DND-41 (cell line): ENCODE measurements at regions not wholly inside any gene's neighbourhood (a gene's known extent, or its start where the extent isn't known, plus 50 kb on each side); places are given as distances from the start of the nearest gene placed in this dataset.
"Not testable (repeated sequence)": the region's sequence is repeated elsewhere in the genome, so short reads cannot be mapped to it uniquely, and the experiment has no call there.

ENCODE experiments used
- ATAC-seq: fragments of 200-7000 bp; cut with Tn5 transposase; 3 replicates; pipeline ENCODE4 v1.9.1; 2021; ENCODE audit warnings: low read depth; ENCODE audit not compliant: insufficient read depth
- DNase-seq: peaks from one replicate; pipeline ENCODE4 v3.0.0-alpha.2; 2020
- H2AFZ ChIP-seq: 2 replicates; pipeline ENCODE4 v1.6.0; 2012; ENCODE audit warnings: low read depth, low read length
- H3K27ac ChIP-seq: 2 replicates; pipeline ENCODE4 v1.5.1; 2012; ENCODE audit warnings: low read length, inconsistent platforms
- H3K27me3 ChIP-seq: fragments of 200-600 bp; sonication (generic); 2 replicates; pipeline ENCODE4 v1.6.0; 2012; ENCODE audit warnings: low read length, mild to moderate bottlenecking, inconsistent platforms; ENCODE audit not compliant: insufficient read depth, poor library complexity
- H3K36me3 ChIP-seq: 2 replicates; pipeline ENCODE4 v1.5.1; 2012; ENCODE audit warnings: low read length, inconsistent platforms; ENCODE audit not compliant: insufficient read depth
- H3K4me1 ChIP-seq: 2 replicates; pipeline ENCODE4 v1.5.1; 2012; ENCODE audit warnings: mild to moderate bottlenecking, low read length; ENCODE audit not compliant: insufficient read depth
- H3K4me2 ChIP-seq: 2 replicates; pipeline ENCODE4 v1.6.0; 2012; ENCODE audit warnings: mild to moderate bottlenecking, moderate library complexity, low read length, inconsistent platforms; ENCODE audit not compliant: insufficient read depth
- H3K4me3 ChIP-seq, 2 experiments: fragments of 200-600 bp in 1 of 2; shearing (Covaris generic) in 1 of 2; 2 replicates each; pipeline ENCODE4 v1.5.1; 2012 to 2016; ENCODE audit warnings: inconsistent platforms in 2 of 2, low read length in 2 of 2, mild to moderate bottlenecking in 2 of 2, low read depth in 1 of 2, moderate library complexity in 1 of 2
- H3K79me2 ChIP-seq: 2 replicates; pipeline ENCODE4 v1.6.0; 2012; ENCODE audit warnings: low read length, inconsistent platforms; ENCODE audit not compliant: insufficient read depth
- H3K9ac ChIP-seq: 2 replicates; pipeline ENCODE4 v1.6.0; 2012; ENCODE audit warnings: low read depth, mild to moderate bottlenecking, inconsistent platforms, low read length, moderate library complexity
- H3K9me3 ChIP-seq: 2 replicates; pipeline ENCODE4 v1.5.1; 2012; ENCODE audit warnings: low read length, moderate library complexity, mild to moderate bottlenecking, inconsistent platforms; ENCODE audit not compliant: insufficient read depth, severe bottlenecking
- H4K20me1 ChIP-seq: 2 replicates; pipeline ENCODE4 v1.6.0; 2012; ENCODE audit warnings: low read length; ENCODE audit not compliant: insufficient read depth
- EZH2 ChIP-seq: IDR thresholded peaks from 3 replicates; pipeline ENCODE4 v1.6.1; 2012; ENCODE audit warnings: borderline replicate concordance, low read depth, mild to moderate bottlenecking, moderate library complexity, low read length, inconsistent platforms; ENCODE audit not compliant: severe bottlenecking
- TF ChIP-seq, protein P1 (sequence below): IDR thresholded peaks from 2 replicates; pipeline ENCODE4 v1.5.1; 2012; ENCODE audit warnings: borderline replicate concordance, low read length, moderate library complexity, mild to moderate bottlenecking; ENCODE audit not compliant: poor library complexity, severe bottlenecking; ENCODE audit errors: extremely low read depth

DNA sequence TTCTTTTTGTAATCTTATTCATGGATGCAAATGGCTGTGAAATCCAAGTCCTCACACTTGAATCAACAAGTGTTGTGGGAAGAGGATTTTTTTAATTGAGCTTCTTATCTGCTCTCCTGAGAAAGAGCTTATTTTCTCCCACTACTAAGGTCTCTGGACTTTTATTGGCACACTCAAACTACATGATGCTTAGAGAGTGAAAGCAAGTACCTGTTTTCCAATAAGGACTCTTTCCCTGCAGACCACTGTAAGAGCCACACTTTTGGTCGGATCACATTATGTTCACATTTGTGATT, 546.4 kb upstream of the ARRDC3 start:
- H4K20me1 ChIP-seq, result no peaks in the 10 kb centered on the region
- TF ChIP-seq, protein P1, sequence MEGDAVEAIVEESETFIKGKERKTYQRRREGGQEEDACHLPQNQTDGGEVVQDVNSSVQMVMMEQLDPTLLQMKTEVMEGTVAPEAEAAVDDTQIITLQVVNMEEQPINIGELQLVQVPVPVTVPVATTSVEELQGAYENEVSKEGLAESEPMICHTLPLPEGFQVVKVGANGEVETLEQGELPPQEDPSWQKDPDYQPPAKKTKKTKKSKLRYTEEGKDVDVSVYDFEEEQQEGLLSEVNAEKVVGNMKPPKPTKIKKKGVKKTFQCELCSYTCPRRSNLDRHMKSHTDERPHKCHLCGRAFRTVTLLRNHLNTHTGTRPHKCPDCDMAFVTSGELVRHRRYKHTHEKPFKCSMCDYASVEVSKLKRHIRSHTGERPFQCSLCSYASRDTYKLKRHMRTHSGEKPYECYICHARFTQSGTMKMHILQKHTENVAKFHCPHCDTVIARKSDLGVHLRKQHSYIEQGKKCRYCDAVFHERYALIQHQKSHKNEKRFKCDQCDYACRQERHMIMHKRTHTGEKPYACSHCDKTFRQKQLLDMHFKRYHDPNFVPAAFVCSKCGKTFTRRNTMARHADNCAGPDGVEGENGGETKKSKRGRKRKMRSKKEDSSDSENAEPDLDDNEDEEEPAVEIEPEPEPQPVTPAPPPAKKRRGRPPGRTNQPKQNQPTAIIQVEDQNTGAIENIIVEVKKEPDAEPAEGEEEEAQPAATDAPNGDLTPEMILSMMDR, result no peak
- TF ChIP-seq EZH2, result no peak
- no peaks in the 10 kb centered on the region for H3K79me2 ChIP-seq
- no peak overlapping the region for H3K9ac ChIP-seq
- H3K4me3 ChIP-seq, result no peak overlapping the region
- no peaks in the 10 kb centered on the region for H3K4me1 ChIP-seq
- ATAC-seq, result no peak
- H3K36me3 ChIP-seq, result no peaks in the 10 kb centered on the region
- DNase-seq, result no peak
- H3K4me2 ChIP-seq, result no peak overlapping the region
- no peak overlapping the region for H3K27ac ChIP-seq
- no peaks in the 10 kb centered on the region for H3K9me3 ChIP-seq
- H3K27me3 ChIP-seq, result no peaks in the 10 kb centered on the region
- no peak overlapping the region for H2AFZ ChIP-seq

DNA sequence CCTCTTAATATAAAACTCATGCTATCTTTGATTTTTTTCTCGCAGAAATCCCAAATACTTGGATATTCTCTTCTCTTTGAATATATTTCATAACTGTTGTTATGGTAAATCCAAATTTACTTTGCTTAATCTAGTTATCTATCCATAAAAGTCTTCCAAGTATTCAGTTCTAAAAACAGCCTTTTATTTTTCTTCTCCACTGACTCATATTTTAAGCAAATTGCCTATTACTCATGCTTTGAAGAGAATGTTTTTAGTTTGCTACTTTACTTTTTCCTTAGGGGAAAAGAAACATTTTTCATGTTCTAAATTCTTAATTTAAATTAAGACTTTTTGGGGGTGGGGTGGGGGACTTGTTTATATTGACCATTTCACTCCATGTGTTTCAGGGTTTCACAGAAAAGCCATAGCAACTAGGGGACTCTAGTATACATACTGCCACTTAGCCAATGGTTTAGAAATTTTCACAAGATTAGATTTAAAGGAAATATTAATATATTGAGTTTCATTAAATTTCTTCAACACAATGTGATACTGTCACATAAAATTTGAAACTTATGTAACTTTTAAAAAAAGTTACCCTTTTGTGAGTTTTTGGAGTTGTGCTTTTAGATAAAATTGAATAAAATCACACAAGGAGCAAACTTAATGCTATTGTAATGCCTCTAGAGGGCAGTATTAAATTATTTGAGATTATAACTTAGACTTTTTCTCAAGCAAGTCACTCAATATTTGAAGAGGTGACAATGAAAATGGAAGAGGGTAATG, 545.8 kb upstream of the ARRDC3 start:
- no peak overlapping the region for H3K27ac ChIP-seq
- H4K20me1 ChIP-seq, result no peaks in the 10 kb centered on the region
- no peak overlapping the region for H2AFZ ChIP-seq
- H3K4me3 ChIP-seq, result no peak overlapping the region
- peak; percentile 52; the same call in 1 of the 3 replicates for ATAC-seq
- H3K79me2 ChIP-seq, result no peaks in the 10 kb centered on the region
- no peak overlapping the region for H3K4me2 ChIP-seq
- H3K27me3 ChIP-seq, result no peaks in the 10 kb centered on the region
- H3K9ac ChIP-seq, result no peak overlapping the region
- no peaks in the 10 kb centered on the region for H3K9me3 ChIP-seq
- TF ChIP-seq, protein P1, result peak; percentile 66
- no peak for TF ChIP-seq EZH2
- H3K4me1 ChIP-seq, result no peaks in the 10 kb centered on the region
- DNase-seq, result no peak
- H3K36me3 ChIP-seq, result no peaks in the 10 kb centered on the region

- H3K4me1 ChIP-seq, result no peaks in the 10 kb centered on the region
- H3K79me2 ChIP-seq, result no peaks in the 10 kb centered on the region
- H3K4me2 ChIP-seq, result no peak overlapping the region
- no peaks in the 10 kb centered on the region for H4K20me1 ChIP-seq
- no peaks in the 10 kb centered on the region for H3K27me3 ChIP-seq
- no peaks in the 10 kb centered on the region for H3K36me3 ChIP-seq
- no peak overlapping the region for H3K9ac ChIP-seq
- H3K27ac ChIP-seq, result no peak overlapping the region
- DNase-seq (no peak), ATAC-seq (no peak)
- TF ChIP-seq, protein P1, result no peak
- TF ChIP-seq EZH2, result no peak
- H3K4me3 ChIP-seq, result no peak overlapping the region
- no peak overlapping the region for H2AFZ ChIP-seq
- no peaks in the 10 kb centered on the region for H3K9me3 ChIP-seq
Measured at GRCh38 chr5:91927439-91927838, 544.3 kb upstream of the ARRDC3 start.

GRCh38 chr5:91925249-91925648, 542.1 kb upstream of the ARRDC3 start:
- Histone ChIP-seq H3K27me3 (no peaks in the 10 kb centered on the region), H3K4me1 (no peaks in the 10 kb centered on the region), H3K36me3 (no peaks in the 10 kb centered on the region), H3K9me3 (no peaks in the 10 kb centered on the region), H3K4me3 (no peak overlapping the region), H4K20me1 (no peaks in the 10 kb centered on the region), H3K27ac (no peak overlapping the region), H2AFZ (no peak overlapping the region), H3K9ac (no peak overlapping the region), H3K4me2 (no peak overlapping the region), H3K79me2 (no peaks in the 10 kb centered on the region)
- ATAC-seq, result no peak
- TF ChIP-seq, protein P1, result no peak
- TF ChIP-seq EZH2, result no peak
- no peak for DNase-seq

DNA sequence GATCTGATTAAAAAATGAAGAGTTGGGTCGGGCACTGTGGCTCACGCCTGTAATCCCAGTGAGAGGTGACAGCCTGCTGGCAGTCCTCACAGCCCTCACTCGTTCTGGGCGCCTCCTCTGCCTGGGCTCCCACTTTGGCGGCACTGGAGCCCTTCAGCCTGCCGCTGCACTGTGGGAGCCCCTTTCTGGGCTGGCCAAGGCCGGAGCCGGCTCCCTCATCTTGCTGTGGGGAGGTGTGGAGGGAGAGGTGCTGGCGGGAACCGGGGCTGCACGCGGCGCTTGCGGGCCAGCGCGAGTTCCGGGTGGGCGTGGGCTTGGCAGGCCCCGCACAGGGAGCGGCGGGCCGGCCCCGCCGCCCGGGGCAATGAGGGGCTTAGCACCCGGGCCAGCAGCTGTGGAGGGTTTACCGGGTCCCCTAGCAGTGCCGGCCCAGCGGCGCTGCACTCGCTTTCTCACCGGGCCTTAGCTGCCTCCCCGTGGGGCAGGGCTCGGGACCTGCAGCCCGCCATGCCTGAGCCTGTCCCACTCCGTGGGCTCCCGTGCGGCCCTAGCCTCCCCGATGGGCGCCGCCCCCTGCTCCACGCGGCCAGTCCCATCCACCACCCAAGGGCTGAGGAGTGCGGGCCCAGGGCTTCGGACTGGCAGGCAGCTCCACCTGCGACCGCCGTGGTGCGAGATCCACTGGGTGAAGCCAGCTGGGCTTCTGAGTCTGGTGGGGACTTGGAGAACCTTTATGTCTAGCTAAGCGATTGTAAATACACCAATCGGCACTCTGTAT, 534.1 kb upstream of the ARRDC3 start:
- H4K20me1 ChIP-seq, H3K9me3 ChIP-seq, H3K9ac ChIP-seq, H3K4me3 ChIP-seq, DNase-seq, ATAC-seq, H3K4me2 ChIP-seq, H3K79me2 ChIP-seq, H3K27ac ChIP-seq, H3K4me1 ChIP-seq, H3K36me3 ChIP-seq, H3K27me3 ChIP-seq, H2AFZ ChIP-seq: not testable (repeated sequence)
